ENCODE measurements at regions not wholly inside any gene's neighbourhood (a gene's known extent, or its start where the extent isn't known, plus 50 kb on each side); places are given as distances from the start of the nearest gene placed in this dataset.

DNA sequence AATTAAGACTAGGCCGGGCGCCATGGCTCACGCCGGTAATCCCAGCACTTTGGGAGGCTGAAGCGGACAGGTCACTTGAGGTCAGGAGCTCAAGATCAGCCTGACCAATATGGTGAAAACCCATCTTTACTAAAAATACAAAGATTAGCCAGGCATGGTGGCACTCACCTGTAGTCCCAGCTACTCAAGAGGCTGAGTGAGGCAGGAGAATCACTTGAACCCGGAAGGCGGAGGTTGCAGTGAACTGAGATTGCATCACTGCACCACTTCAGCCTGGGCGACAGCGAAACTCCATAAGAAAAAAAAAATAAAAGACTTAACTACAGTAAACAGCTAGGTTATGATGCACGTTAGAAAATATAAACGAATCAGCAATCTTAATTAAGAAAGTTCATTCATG is 216.0 kb upstream of the TEX13C start:
- Histone ChIP-seq H3K9ac (ENCODE audit: control insufficient read depth, extremely low read depth, insufficient read depth, low read length) (no peak overlapping the region), H3K4me3 (ENCODE audit: control insufficient read depth in 2 of 3, extremely low read depth in 1 of 3, insufficient read depth in 2 of 3, low read depth in 1 of 3, low read length in 3 of 3) (no peak overlapping the region), H4K20me1 (ENCODE audit: control insufficient read depth, extremely low read depth, insufficient read depth, low read length) (no peaks in the 10 kb centered on the region), H3K4me2 (ENCODE audit: control insufficient read depth, extremely low read depth, insufficient read depth, low read depth, low read length) (no peak overlapping the region), H3K9me1 (ENCODE audit: control insufficient read depth, extremely low read depth, insufficient read depth, low read length) (no peaks in the 10 kb centered on the region), H3K27me3 (ENCODE audit: control insufficient read depth, extremely low read depth, insufficient read depth, low read length) (no peaks in the 10 kb centered on the region), H3K27ac (ENCODE audit: control insufficient read depth, insufficient read depth, low read length) (no peak overlapping the region), H3K36me3 (ENCODE audit: control insufficient read depth in 2 of 2, extremely low read depth in 1 of 2, insufficient read depth in 2 of 2, low read length in 2 of 2) (no peaks in the 10 kb centered on the region), H3K9me3 (ENCODE audit: control insufficient read depth, low read depth, low read length) (no peaks in the 10 kb centered on the region), H3K4me1 (ENCODE audit: control insufficient read depth, extremely low read depth, insufficient read depth, low read length) (no peaks in the 10 kb centered on the region), H3K79me2 (ENCODE audit: control insufficient read depth, insufficient read depth, low read length) (no peaks in the 10 kb centered on the region), H2AFZ (ENCODE audit: control insufficient read depth, low read length) (no peak overlapping the region)
- FAIRE-seq (no peak), DNase-seq (ENCODE audit: low read depth, low spot score) (no peak)
- dilution Hi-C loops (cut with MboI; ENCODE audit: extremely low pct_ligation_motif_present, low sequenced_read_pairs), result no loop called here
- TF ChIP-seq, protein P1, sequence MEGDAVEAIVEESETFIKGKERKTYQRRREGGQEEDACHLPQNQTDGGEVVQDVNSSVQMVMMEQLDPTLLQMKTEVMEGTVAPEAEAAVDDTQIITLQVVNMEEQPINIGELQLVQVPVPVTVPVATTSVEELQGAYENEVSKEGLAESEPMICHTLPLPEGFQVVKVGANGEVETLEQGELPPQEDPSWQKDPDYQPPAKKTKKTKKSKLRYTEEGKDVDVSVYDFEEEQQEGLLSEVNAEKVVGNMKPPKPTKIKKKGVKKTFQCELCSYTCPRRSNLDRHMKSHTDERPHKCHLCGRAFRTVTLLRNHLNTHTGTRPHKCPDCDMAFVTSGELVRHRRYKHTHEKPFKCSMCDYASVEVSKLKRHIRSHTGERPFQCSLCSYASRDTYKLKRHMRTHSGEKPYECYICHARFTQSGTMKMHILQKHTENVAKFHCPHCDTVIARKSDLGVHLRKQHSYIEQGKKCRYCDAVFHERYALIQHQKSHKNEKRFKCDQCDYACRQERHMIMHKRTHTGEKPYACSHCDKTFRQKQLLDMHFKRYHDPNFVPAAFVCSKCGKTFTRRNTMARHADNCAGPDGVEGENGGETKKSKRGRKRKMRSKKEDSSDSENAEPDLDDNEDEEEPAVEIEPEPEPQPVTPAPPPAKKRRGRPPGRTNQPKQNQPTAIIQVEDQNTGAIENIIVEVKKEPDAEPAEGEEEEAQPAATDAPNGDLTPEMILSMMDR (optimal IDR thresholded peaks at IDR 0.05 in 1 of 3, IDR thresholded peaks at IDR 0.05 in 1 of 3, conservative IDR thresholded peaks at IDR 0.05 in 1 of 3; ENCODE audit: extremely low read depth in 1 of 3, insufficient read depth in 2 of 3, low read length in 3 of 3), result no peak
- no peak for TF ChIP-seq EZH2 (IDR thresholded peaks at IDR 0.05; ENCODE audit: low read length)

DNA sequence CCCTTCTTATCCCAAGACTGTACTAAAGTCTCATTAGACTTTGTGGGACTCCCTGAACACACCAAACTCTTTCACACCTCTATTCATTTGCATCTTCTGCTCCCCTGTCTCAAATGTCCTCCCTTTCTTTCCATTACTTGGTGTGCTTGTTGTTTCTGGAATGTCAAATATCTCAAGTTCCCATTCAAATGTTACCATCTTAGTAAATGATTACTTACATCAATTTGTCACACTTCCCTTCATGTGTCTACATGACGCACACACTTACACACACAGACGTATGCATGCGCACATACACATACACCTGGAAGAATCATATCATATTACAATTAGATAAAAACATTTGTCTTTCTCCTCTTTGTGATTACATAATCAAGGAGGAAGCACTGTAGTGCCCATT is 210.8 kb upstream of the TEX13C start:
- no peak overlapping the region for H3K9ac ChIP-seq (ENCODE audit: control insufficient read depth, extremely low read depth, insufficient read depth, low read length)
- no peak for DNase-seq (ENCODE audit: low read depth, low spot score)
- no peaks in the 10 kb centered on the region for H3K9me3 ChIP-seq (ENCODE audit: control insufficient read depth, low read depth, low read length)
- H3K79me2 ChIP-seq (ENCODE audit: control insufficient read depth, insufficient read depth, low read length), result no peaks in the 10 kb centered on the region
- no peak overlapping the region for H3K27ac ChIP-seq (ENCODE audit: control insufficient read depth, insufficient read depth, low read length)
- dilution Hi-C loops (cut with MboI; ENCODE audit: extremely low pct_ligation_motif_present, low sequenced_read_pairs), result no loop called here
- H3K36me3 ChIP-seq (ENCODE audit: control insufficient read depth in 2 of 2, extremely low read depth in 1 of 2, insufficient read depth in 2 of 2, low read length in 2 of 2), result no peaks in the 10 kb centered on the region
- no peak overlapping the region for H2AFZ ChIP-seq (ENCODE audit: control insufficient read depth, low read length)
- H4K20me1 ChIP-seq (ENCODE audit: control insufficient read depth, extremely low read depth, insufficient read depth, low read length), result no peaks in the 10 kb centered on the region
- H3K4me1 ChIP-seq (ENCODE audit: control insufficient read depth, extremely low read depth, insufficient read depth, low read length), result no peaks in the 10 kb centered on the region
- TF ChIP-seq, protein P1 (optimal IDR thresholded peaks at IDR 0.05 in 1 of 3, IDR thresholded peaks at IDR 0.05 in 1 of 3, conservative IDR thresholded peaks at IDR 0.05 in 1 of 3; ENCODE audit: extremely low read depth in 1 of 3, insufficient read depth in 2 of 3, low read length in 3 of 3), result no peak
- no peak for TF ChIP-seq EZH2 (IDR thresholded peaks at IDR 0.05; ENCODE audit: low read length)
- no peak overlapping the region for H3K4me3 ChIP-seq (ENCODE audit: control insufficient read depth in 2 of 3, extremely low read depth in 1 of 3, insufficient read depth in 2 of 3, low read depth in 1 of 3, low read length in 3 of 3)
- no peaks in the 10 kb centered on the region for H3K9me1 ChIP-seq (ENCODE audit: control insufficient read depth, extremely low read depth, insufficient read depth, low read length)
- H3K4me2 ChIP-seq (ENCODE audit: control insufficient read depth, extremely low read depth, insufficient read depth, low read depth, low read length), result no peak overlapping the region
- no peaks in the 10 kb centered on the region for H3K27me3 ChIP-seq (ENCODE audit: control insufficient read depth, extremely low read depth, insufficient read depth, low read length)
- FAIRE-seq, result no peak
